Large intestine (tissue), 3 donors: ENCODE measurements at regions not wholly inside any gene's neighbourhood (a gene's known extent, or its start where the extent isn't known, plus 50 kb on each side); places are given as distances from the start of the nearest gene placed in this dataset.

Experiments
- DNase-seq, 2 donors: peaks; one replicate each; pipeline versions ENCODE4 v3.0.0 to v3.0.0-alpha.2; 2013
- H3K27ac ChIP-seq: one replicate; pipeline ENCODE4 v1.5.1; 2013; ENCODE audit warnings: low read length
- H3K27me3 ChIP-seq: 2 replicates; pipeline ENCODE4 v1.6.1; 2013; ENCODE audit warnings: low read length; ENCODE audit not compliant: control insufficient read depth, insufficient read depth
- H3K36me3 ChIP-seq: 2 replicates; pipeline ENCODE4 v1.6.1; 2013; ENCODE audit warnings: low read length; ENCODE audit not compliant: control insufficient read depth, insufficient read depth
- H3K4me1 ChIP-seq: one replicate; pipeline ENCODE4 v1.6.1; 2013; ENCODE audit warnings: low read length; ENCODE audit not compliant: control insufficient read depth, insufficient read depth
- H3K4me3 ChIP-seq: one replicate; pipeline ENCODE4 v1.5.1; 2013; ENCODE audit warnings: low read length
- H3K9me3 ChIP-seq: one replicate; pipeline ENCODE4 v1.6.1; 2013; ENCODE audit warnings: mild to moderate bottlenecking, low read depth, low read length, moderate library complexity; ENCODE audit not compliant: control insufficient read depth
- WGBS: methylation state at CpG from one replicate; pipeline ENCODE4 v1.1.5; 2013; ENCODE audit warnings: low lambda C conversion rate; ENCODE audit not compliant: insufficient coverage; 5-methylcytosine and 5-hydroxymethylcytosine counted together

DNA sequence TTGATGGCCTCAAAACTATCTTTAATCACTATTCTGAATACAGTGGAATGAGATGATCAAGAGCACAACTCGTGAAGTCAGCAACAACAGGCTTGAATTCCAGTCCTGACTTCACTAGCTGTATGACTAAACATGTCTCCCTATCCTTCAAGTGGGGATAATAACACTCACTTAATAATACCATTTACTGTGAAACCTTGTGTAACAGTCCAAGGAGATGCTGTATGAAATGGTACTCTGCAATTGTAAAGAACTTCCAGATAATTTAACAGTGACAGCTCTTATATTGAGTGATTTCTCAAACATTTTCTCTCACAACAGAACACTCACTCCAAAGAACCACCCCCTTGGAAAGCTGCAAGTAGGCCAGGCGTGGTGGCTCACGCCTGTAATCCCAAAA lies 823.1 kb downstream of the DIAPH3 start:
- Histone ChIP-seq H3K36me3 (no peaks in the 10 kb centered on the region), H3K4me1 (no peaks in the 10 kb centered on the region), H3K27me3 (no peaks in the 10 kb centered on the region), H3K4me3 (no peak overlapping the region), H3K9me3 (no peaks in the 10 kb centered on the region), H3K27ac (no peak overlapping the region)
- WGBS = no CpG with 5 or more reads among the region's 3 CpGs
- no peak for DNase-seq

DNA sequence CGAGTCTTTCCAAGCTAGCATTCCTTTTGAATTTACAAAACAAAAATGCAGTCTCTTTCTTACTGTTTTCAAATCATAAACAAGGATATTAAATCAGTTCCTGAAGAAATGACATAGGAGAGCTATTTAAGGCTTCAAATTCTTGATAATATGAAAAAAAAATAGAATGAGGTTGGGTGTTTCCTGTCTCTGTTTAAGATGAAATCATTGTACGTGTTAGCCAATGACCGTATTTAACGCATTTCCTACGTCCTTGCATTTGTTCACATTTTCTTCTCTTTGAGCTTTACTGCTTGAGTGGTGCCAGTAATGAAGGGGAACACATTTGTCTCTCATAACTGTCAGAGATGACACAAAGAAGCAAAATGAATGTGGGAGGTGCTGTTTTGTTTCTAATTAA lies 821.3 kb downstream of the DIAPH3 start:
- no peak overlapping the region for H3K4me3 ChIP-seq

GRCh38 chr13:59343132-59343531 lies 820.6 kb downstream of the DIAPH3 start:
- H3K27ac ChIP-seq = no peak overlapping the region

More for the DNA sequence above, 821.3 kb downstream of the DIAPH3 start:
- Histone ChIP-seq H3K4me1 (no peaks in the 10 kb centered on the region), H3K9me3 (no peaks in the 10 kb centered on the region), H3K36me3 (no peaks in the 10 kb centered on the region), H3K27ac (no peak overlapping the region), H3K27me3 (no peaks in the 10 kb centered on the region)
- DNase-seq = no peak
- 91% methylated on average over 1 of the region's 5 CpGs for WGBS

DNA sequence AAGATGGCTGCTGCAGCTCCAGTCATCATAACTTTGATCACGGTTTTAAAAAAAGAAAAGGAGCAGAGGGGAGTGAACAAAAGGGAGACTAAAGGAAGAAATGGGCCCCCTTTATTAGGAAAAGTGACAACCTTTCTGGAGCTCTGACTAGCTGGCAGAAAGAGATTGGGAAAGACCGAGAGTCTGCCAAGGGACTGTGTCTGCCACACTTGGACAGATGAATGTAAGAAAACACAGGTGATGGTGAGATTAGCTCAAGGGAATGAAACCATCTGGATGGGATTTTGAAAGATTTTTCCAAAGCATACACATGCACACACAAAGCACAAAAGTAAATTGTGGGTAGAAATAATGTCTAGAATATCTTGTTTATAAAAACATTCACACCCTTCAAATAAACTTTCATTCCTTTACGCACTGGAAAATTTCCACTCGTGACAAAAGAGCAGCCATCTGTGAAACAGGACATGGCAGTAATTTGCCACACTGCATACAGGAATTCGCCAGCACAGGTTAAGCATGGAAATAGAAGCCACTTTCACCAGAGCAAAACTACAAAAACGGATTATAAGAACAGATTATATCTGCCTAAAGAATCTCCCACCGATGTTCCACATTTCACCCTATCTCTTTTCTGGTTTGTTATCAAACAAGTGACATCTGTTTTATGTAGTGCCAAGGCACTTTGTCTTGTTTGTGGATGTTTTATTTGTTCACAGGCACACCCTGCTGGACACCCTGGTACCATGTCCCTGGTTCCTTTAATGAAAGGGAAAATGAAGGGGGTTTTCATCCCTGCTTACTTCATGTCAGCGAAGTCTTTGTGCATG lies 819.5 kb downstream of the DIAPH3 start:
- H3K36me3 ChIP-seq = no peaks in the 10 kb centered on the region
- 100% methylated on average over 1 of the region's 8 CpGs for WGBS
- no peak overlapping the region for H3K27ac ChIP-seq
- no peaks in the 10 kb centered on the region for H3K9me3 ChIP-seq
- H3K4me3 ChIP-seq = no peak overlapping the region
- H3K4me1 ChIP-seq = no peaks in the 10 kb centered on the region
- no peaks in the 10 kb centered on the region for H3K27me3 ChIP-seq
- no peak for DNase-seq

More at GRCh38 chr13:59343132-59343531, 820.6 kb downstream of the DIAPH3 start:
- H3K27me3 ChIP-seq = no peaks in the 10 kb centered on the region
- H3K4me3 ChIP-seq = no peak overlapping the region
- H3K36me3 ChIP-seq = no peaks in the 10 kb centered on the region
- WGBS = 51% methylated on average over 2 of the region's 3 CpGs
- H3K9me3 ChIP-seq = no peaks in the 10 kb centered on the region
- no peak for DNase-seq
- no peaks in the 10 kb centered on the region for H3K4me1 ChIP-seq

DNA sequence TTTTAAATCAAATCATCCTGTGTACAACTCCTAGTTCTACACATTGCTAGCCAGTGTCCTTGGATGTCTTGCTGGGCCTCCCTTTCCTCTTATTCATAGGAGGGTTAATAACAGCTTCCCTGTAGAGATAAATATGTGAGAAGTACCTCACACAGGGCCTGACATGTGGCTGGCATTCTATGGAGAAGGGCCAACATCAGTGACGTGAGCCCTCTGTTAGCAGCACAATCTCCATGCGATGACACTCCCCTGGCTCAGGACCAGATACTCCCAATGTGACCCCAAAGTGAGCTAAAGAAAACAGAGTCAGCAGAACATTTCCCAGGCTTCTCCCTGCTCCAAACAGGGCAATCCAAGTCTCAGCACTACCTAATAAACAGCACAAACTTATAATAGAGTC lies 818.4 kb downstream of the DIAPH3 start:
- no peaks in the 10 kb centered on the region for H3K27me3 ChIP-seq
- no CpG with 5 or more reads among the region's 2 CpGs for WGBS
- no peaks in the 10 kb centered on the region for H3K36me3 ChIP-seq
- no peaks in the 10 kb centered on the region for H3K4me1 ChIP-seq
- H3K4me3 ChIP-seq = no peak overlapping the region
- DNase-seq = no peak
- H3K27ac ChIP-seq = no peak overlapping the region
- no peaks in the 10 kb centered on the region for H3K9me3 ChIP-seq

DNA sequence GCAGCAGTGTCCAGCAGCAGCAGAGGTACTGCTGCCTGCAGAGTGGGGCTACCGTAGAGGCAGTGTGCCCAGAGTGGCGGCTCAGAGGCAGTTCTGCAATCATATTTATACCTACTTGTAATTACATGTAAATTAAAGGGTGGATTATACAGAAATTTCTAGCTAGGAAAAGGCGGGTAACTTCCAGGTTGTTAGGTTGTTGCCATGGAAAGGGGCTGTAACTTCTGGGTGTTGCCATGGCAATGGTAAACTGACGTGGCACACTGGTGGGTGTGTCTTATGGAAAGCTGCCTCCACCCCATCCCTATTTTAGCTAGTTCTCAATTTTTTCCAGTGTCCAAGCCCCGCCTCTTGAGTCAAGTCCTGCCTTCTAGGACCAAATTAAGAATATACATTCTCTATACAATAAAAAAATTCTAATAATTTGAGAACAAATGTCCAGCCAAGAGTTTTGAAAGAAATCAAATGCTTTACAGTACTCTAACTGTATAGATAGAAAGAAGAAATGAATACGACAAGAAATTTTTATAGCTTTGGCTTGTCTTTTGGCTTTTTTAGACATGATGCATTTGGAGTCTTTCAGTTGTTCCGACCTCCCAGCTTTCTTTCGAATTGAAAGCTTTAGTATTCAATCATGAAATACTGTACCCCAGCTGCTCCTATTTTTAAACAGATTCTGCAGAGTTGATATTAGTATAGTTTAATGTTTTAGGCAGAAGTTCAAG lies 816.6 kb downstream of the DIAPH3 start:
- WGBS = 42% methylated on average over 2 of the region's 8 CpGs
- H3K36me3 ChIP-seq = no peaks in the 10 kb centered on the region
- no peak for DNase-seq
- no peaks in the 10 kb centered on the region for H3K27me3 ChIP-seq
- peak overlapping the region; percentile 3 for H3K27ac ChIP-seq
- no peaks in the 10 kb centered on the region for H3K9me3 ChIP-seq
- H3K4me3 ChIP-seq = no peak overlapping the region
- no peaks in the 10 kb centered on the region for H3K4me1 ChIP-seq

DNA sequence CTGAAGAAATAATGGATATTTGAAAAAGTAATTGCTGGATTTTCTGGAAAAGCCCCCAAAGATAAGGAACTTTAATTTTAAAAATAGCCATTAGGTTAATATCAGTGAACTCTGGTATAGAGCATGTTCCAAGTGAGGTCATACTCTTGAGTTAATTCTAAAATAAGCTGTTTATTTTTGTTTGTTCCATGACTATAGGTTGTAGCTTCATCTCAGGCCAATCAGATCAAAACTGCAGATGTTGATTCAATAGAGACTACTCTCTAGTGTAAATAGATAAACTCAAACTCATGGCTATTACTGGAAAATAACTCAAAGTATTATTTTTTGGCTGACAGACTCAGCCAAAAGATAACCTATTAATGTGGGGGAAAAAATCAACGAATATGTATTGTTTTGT lies 815.1 kb downstream of the DIAPH3 start:
- Histone ChIP-seq H3K27me3 (no peaks in the 10 kb centered on the region), H3K27ac (no peak overlapping the region), H3K9me3 (no peaks in the 10 kb centered on the region), H3K36me3 (no peaks in the 10 kb centered on the region), H3K4me1 (no peaks in the 10 kb centered on the region), H3K4me3 (no peak overlapping the region)
- no peak for DNase-seq
- 40% methylated on average over 1 of the region's 1 CpG for WGBS

DNA sequence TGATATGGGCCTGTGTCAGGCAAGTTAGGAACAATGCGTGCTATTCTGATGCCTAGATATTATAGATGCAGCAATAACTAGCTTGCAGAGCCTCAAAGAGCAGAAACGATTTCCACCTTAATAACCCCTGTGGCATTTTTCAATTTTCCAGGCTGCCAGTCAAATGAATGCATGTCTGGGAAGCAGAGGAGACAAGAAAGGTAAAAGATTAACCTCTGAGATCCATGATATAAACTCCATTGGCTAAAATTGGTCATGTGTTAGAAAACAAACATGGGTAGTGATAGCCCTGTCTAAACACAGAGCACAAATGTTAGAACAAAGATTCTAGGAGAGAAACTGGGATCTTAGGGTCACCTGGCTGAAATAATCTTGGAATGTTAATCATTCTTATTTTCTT lies 811.1 kb downstream of the DIAPH3 start:
- no peak for DNase-seq
- no CpG with 5 or more reads among the region's 2 CpGs for WGBS
- Histone ChIP-seq H3K27ac (no peak overlapping the region), H3K4me1 (no peaks in the 10 kb centered on the region), H3K9me3 (no peaks in the 10 kb centered on the region), H3K36me3 (no peaks in the 10 kb centered on the region), H3K4me3 (no peak overlapping the region), H3K27me3 (no peaks in the 10 kb centered on the region)

DNA sequence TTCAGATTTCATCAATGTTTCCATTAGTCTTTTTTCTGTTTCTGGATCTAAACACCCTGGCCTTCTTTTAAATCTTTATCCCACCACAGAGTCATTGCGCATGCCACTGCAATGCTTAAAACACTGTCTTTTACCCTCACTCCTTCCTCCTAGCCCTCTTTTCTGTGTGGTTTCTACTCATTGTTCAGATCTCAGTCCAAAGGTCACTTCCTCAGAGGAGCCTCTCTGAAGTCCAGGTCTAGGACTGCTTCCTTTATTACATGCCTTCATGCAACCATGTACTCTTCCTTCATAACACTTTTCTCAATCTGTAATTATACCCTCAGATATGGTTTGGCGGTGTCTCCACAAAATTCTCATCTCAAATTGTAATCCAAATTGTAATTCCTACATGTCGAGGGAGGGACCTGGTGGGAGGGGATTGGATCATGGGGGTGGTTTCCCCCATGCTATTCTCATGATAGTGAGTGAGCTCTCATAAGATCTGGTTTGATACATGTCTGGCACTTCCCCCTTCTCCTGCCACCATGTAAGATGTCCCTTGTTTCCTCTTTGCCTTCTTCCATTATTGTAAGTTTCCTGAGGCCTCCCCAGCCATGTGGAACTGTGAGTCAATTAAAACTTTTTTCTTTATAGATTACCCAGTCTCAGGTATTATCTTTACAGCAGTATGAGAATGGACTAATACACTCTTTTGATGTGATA lies 808.9 kb downstream of the DIAPH3 start:
- Histone ChIP-seq H3K4me1 (no peaks in the 10 kb centered on the region), H3K36me3 (no peaks in the 10 kb centered on the region), H3K27me3 (no peaks in the 10 kb centered on the region), H3K9me3 (no peaks in the 10 kb centered on the region), H3K27ac (no peak overlapping the region), H3K4me3 (no peak overlapping the region)
- no CpG with 5 or more reads among the region's 3 CpGs for WGBS
- peak in 1 of 2 donors; percentile 26 for DNase-seq

- no CpG with 5 or more reads among the region's 8 CpGs for WGBS
Measured at GRCh38 chr13:59356607-59357006, 807.1 kb downstream of the DIAPH3 start.

More at GRCh38 chr13:59356607-59357006, 807.1 kb downstream of the DIAPH3 start:
- Histone ChIP-seq H3K9me3 (no peaks in the 10 kb centered on the region), H3K4me1 (no peaks in the 10 kb centered on the region), H3K27me3 (no peaks in the 10 kb centered on the region), H3K36me3 (no peaks in the 10 kb centered on the region), H3K4me3 (no peak overlapping the region), H3K27ac (no peak overlapping the region)
- DNase-seq = peak in 1 of 2 donors; percentile 15
